ENCODE measurements at regions not wholly inside any gene's neighbourhood (a gene's known extent, or its start where the extent isn't known, plus 50 kb on each side); places are given as distances from the start of the nearest gene placed in this dataset.

- TF ChIP-seq CTCF (IDR thresholded peaks at IDR 0.05), result no peak
- TF ChIP-seq POLR2A (IDR thresholded peaks at IDR 0.05), result no peak
Observed at GRCh38 chr14:30468354-30468753, 90.6 kb upstream of the G2E3 start.
